Testis (tissue), 2 donors: ENCODE measurements at regions not wholly inside any gene's neighbourhood (a gene's known extent, or its start where the extent isn't known, plus 50 kb on each side); places are given as distances from the start of the nearest gene placed in this dataset.

Experiments
- POLR2A ChIP-seq: fragments of 450-650 bp; IDR thresholded peaks from one replicate; pipeline ENCODE4 v1.6.1; 2017; ENCODE audit warnings: antibody characterized with exemption, mild to moderate bottlenecking, moderate library complexity
- TF ChIP-seq, protein P1 (sequence below), 3 experiments: fragments of 450-650 bp in 2 of 3; fragments of 200-600 bp in 1 of 3; sonication (generic) in 1 of 3; IDR thresholded peaks; one replicate each; pipeline ENCODE4 v1.5.1; 2016 to 2019; ENCODE audit warnings: antibody characterized with exemption in 3 of 3, mild to moderate bottlenecking in 2 of 3, moderate library complexity in 1 of 3

DNA sequence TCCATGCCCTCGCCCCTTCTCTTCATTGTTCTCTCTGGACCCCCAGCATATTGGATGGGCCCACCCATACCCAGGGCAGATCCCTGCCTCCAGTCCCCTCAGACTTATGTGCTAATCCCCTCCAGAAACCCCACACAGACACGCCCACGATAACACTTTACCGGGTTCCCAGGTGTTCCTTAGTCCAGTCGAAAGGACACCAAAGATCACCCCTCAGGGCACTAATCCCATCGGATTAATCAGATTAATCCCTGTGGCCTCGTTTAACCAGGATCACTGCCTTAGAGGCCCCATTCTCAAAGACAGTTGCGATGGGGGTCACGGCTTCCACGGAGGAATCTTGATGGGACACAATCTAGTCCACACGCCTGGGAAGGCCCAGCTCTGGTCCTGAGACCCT lies 80.8 kb downstream of the SHANK2 start:
- TF ChIP-seq, protein P1, sequence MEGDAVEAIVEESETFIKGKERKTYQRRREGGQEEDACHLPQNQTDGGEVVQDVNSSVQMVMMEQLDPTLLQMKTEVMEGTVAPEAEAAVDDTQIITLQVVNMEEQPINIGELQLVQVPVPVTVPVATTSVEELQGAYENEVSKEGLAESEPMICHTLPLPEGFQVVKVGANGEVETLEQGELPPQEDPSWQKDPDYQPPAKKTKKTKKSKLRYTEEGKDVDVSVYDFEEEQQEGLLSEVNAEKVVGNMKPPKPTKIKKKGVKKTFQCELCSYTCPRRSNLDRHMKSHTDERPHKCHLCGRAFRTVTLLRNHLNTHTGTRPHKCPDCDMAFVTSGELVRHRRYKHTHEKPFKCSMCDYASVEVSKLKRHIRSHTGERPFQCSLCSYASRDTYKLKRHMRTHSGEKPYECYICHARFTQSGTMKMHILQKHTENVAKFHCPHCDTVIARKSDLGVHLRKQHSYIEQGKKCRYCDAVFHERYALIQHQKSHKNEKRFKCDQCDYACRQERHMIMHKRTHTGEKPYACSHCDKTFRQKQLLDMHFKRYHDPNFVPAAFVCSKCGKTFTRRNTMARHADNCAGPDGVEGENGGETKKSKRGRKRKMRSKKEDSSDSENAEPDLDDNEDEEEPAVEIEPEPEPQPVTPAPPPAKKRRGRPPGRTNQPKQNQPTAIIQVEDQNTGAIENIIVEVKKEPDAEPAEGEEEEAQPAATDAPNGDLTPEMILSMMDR (IDR thresholded peaks at IDR 0.05): no peak
- TF ChIP-seq POLR2A: no peak
